Stimulated activated naive B cell treated with anti-CD40 and anti-IgM and Interleukin-4, amounts not matched to agents 10 μg/mL and 1 μg/mL and 100 μg/mL, for 72 hours (primary cell): ENCODE measurements at regions not wholly inside any gene's neighbourhood (a gene's known extent, or its start where the extent isn't known, plus 50 kb on each side); places are given as distances from the start of the nearest gene placed in this dataset.

Experiments
- ATAC-seq, 2 donors: fragments of 150-1000 bp; cut with Tn5 transposase; replicated peaks; 2 replicates each; pipeline ENCODE4 v1.10.0; 2021; ENCODE audit warnings: moderate library complexity in 1 of 2
- DNase-seq: peaks from one replicate; pipeline ENCODE4 v3.0.0; 2021
- H3K27ac Mint-ChIP-seq: one replicate; pipeline ENCODE4 v1.8.0; 2022; ENCODE audit warnings: mild to moderate bottlenecking, mixed read lengths
- H3K27me3 Mint-ChIP-seq, 2 donors: one replicate each; pipeline ENCODE4 v1.8.0; 2022; ENCODE audit warnings: mixed read lengths in 2 of 2
- H3K36me3 Mint-ChIP-seq, 2 donors: one replicate each; pipeline ENCODE4 v1.8.0; 2022; ENCODE audit warnings: mixed read lengths in 2 of 2, mild to moderate bottlenecking in 1 of 2
- H3K4me1 Mint-ChIP-seq, 2 donors: one replicate each; pipeline ENCODE4 v1.8.0; 2022; ENCODE audit warnings: mixed read lengths in 2 of 2, mild to moderate bottlenecking in 1 of 2
- H3K4me3 Mint-ChIP-seq, 2 donors: one replicate each; pipeline ENCODE4 v1.8.0; 2022; ENCODE audit warnings: mild to moderate bottlenecking in 2 of 2, mixed read lengths in 2 of 2, moderate library complexity in 1 of 2
- H3K9me3 Mint-ChIP-seq, 2 donors: one replicate each; pipeline ENCODE4 v1.8.0; 2022; ENCODE audit warnings: mixed read lengths in 2 of 2, mild to moderate bottlenecking in 1 of 2

DNA sequence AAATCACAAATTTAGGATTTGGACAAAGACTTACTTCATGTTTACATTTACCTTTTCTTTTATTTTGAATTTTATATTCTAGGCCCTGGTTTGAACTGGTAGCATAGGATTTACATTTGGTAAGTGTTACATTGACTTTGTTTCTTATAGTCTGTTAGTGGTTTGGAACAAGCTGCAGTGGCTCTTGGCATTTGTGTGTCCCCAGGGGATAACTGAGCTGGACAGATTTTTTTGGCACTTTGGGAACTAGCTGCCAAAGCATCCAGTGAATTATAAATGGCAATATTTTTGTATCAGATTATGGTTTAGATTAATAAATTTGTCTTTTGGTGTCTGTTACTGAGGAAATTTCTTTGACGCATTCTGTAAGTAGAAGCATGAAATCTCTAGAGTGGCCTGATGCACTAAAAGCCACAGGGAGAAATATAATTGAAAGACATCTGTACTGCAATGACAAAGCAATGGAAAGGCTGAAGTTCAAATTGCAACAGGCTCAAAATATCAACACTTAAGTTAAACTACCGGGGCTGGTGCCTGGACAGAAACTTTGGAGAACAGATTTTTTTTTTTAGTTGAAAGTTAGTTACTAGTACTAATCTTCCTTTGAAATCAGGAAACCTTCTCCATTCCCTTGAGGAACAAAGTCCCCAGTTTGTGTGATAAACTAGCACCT lies 107.6 kb upstream of the PLCXD3 start:
- Mint-ChIP-seq H3K27ac (no peak overlapping the region), H3K27me3 (no peaks in the 10 kb centered on the region), H3K9me3 (peaks cover 0 to 1% of the 10 kb centered on the region in 2 donors), H3K4me1 (no peaks in the 10 kb centered on the region), H3K36me3 (no peaks in the 10 kb centered on the region), H3K4me3 (no peak overlapping the region)
- ATAC-seq (no peak), DNase-seq (no peak)

GRCh38 chr5:41610386-41610785 lies 100.0 kb upstream of the PLCXD3 start:
- DNase-seq (no peak), ATAC-seq (no peak)
- H3K36me3 Mint-ChIP-seq = no peaks in the 10 kb centered on the region
- peaks cover 6 to 9% of the 10 kb centered on the region in 2 donors for H3K9me3 Mint-ChIP-seq
- H3K27ac Mint-ChIP-seq = no peak overlapping the region
- no peaks in the 10 kb centered on the region for H3K4me1 Mint-ChIP-seq
- no peaks in the 10 kb centered on the region for H3K27me3 Mint-ChIP-seq
- no peak overlapping the region for H3K4me3 Mint-ChIP-seq

GRCh38 chr5:41600731-41601130 lies 90.3 kb upstream of the PLCXD3 start:
- no peaks in the 10 kb centered on the region for H3K27me3 Mint-ChIP-seq
- no peaks in the 10 kb centered on the region for H3K4me1 Mint-ChIP-seq
- no peaks in the 10 kb centered on the region for H3K36me3 Mint-ChIP-seq
- H3K4me3 Mint-ChIP-seq = no peak overlapping the region
- H3K27ac Mint-ChIP-seq = no peak overlapping the region
- no peak for DNase-seq
- no peak for ATAC-seq
- H3K9me3 Mint-ChIP-seq = peaks cover 3 to 10% of the 10 kb centered on the region in 2 donors

- H3K9me3 Mint-ChIP-seq = peaks cover 3 to 5% of the 10 kb centered on the region in 2 donors
- no peak for DNase-seq
Measured at GRCh38 chr5:41598011-41598410, 87.6 kb upstream of the PLCXD3 start.

DNA sequence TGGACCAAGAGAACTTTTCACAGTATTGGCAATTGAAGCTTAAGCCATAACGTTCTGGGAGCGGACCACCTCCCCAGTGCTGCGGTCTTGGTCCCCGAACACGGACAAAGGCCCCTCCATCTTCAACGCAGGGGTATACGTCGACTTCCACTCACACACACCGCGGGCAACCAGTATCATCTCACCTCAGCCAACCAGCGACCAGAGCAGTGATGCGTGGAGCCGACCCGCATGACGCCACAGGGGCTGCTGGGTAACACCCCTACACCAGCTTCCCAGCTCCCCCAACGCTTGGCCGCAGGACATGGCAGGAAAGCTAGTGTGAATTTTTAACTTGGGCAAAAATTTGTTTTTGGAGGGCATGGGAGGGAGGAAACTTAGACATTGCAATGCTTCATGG lies 77.3 kb upstream of the PLCXD3 start:
- no peaks in the 10 kb centered on the region for H3K27me3 Mint-ChIP-seq
- peaks cover 0 to 8% of the 10 kb centered on the region in 2 donors for H3K9me3 Mint-ChIP-seq
- no peak for DNase-seq
- H3K4me3 Mint-ChIP-seq = no peak overlapping the region
- ATAC-seq = no peak
- H3K4me1 Mint-ChIP-seq = no peaks in the 10 kb centered on the region
- H3K27ac Mint-ChIP-seq = no peak overlapping the region
- H3K36me3 Mint-ChIP-seq = no peaks in the 10 kb centered on the region

More at GRCh38 chr5:41598011-41598410, 87.6 kb upstream of the PLCXD3 start:
- no peak for ATAC-seq
- Mint-ChIP-seq H3K36me3 (no peaks in the 10 kb centered on the region), H3K27ac (no peak overlapping the region), H3K4me3 (no peak overlapping the region), H3K27me3 (no peaks in the 10 kb centered on the region), H3K4me1 (no peaks in the 10 kb centered on the region)

DNA sequence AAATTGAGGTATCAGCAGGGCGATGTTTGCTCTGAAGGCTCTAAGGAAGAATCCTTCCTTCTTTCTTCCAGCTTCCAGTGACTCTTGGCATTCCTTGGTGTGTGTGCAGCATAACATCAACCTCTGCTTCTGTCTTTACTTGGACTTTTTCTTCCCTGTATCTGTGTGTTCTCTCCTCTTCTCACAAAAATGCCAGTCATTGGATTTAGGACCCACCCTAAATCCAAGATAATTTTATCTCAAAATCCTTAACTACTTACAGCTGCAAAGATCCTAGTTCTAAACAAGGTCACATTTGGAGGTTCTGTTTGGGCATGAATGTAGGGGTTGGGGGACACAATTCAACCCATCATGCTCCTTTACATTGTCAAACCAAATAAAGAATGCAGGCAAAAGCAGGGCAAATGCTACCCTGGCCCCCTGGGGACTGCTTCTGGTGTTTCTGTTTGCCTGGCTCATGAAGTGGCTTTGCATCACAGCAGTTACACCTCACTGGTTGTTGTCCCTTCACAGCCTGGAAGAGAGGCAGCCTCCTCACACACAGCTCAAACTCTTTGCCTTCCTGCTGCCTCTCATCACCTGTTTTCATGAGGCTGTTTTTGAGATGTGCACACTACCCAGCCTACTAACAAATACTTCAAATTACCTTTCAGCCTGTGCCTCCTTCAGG lies 64.8 kb upstream of the PLCXD3 start:
- no peak for ATAC-seq
- H3K4me3 Mint-ChIP-seq = no peak overlapping the region
- DNase-seq = no peak

GRCh38 chr5:41574391-41574790 lies 64.0 kb upstream of the PLCXD3 start:
- H3K4me1 Mint-ChIP-seq = no peaks in the 10 kb centered on the region
- H3K27me3 Mint-ChIP-seq = no peaks in the 10 kb centered on the region
- H3K36me3 Mint-ChIP-seq = no peaks in the 10 kb centered on the region
- ATAC-seq (no peak), DNase-seq (no peak)
- H3K27ac Mint-ChIP-seq = no peak overlapping the region
- H3K4me3 Mint-ChIP-seq = no peak overlapping the region
- peaks cover 5 to 10% of the 10 kb centered on the region in 2 donors for H3K9me3 Mint-ChIP-seq

More for the DNA sequence above, 64.8 kb upstream of the PLCXD3 start:
- H3K9me3 Mint-ChIP-seq = peaks cover 5 to 7% of the 10 kb centered on the region in 2 donors
- no peaks in the 10 kb centered on the region for H3K4me1 Mint-ChIP-seq
- H3K36me3 Mint-ChIP-seq = no peaks in the 10 kb centered on the region
- H3K27ac Mint-ChIP-seq = no peak overlapping the region
- no peaks in the 10 kb centered on the region for H3K27me3 Mint-ChIP-seq
